Tibial artery (tissue), 4 donors: ENCODE measurements at regions not wholly inside any gene's neighbourhood (a gene's known extent, or its start where the extent isn't known, plus 50 kb on each side); places are given as distances from the start of the nearest gene placed in this dataset.
"Not testable (repeated sequence)": the region's sequence is repeated elsewhere in the genome, so short reads cannot be mapped to it uniquely, and the experiment has no call there.

Experiments used
- DNase-seq, 2 donors: peaks; one replicate each; pipeline ENCODE4 v3.0.0-alpha.2; 2019
- H3K27ac ChIP-seq, 2 donors: fragments of 200-600 bp; sonication (generic) in 1 of 2; 1 replicate in 1 of 2; 2 replicates in 1 of 2; pipeline ENCODE4 v1.5.1; 2018 to 2019; ENCODE audit warnings: mild to moderate bottlenecking in 1 of 2
- H3K27me3 ChIP-seq, 2 donors: fragments of 200-600 bp; sonication (generic) in 1 of 2; one replicate each; pipeline versions ENCODE4 v1.5.1 to v1.6.0; 2016 to 2019
- H3K36me3 ChIP-seq, 3 donors: fragments of 200-600 bp; sonication (generic) in 2 of 3; one replicate each; pipeline ENCODE4 v1.5.1; 2016 to 2019; ENCODE audit warnings: mild to moderate bottlenecking in 2 of 3
- H3K4me1 ChIP-seq, 4 donors: fragments of 200-600 bp; sonication (generic) in 2 of 4; 1 replicate in 3 of 4; 2 replicates in 1 of 4; pipeline ENCODE4 v1.5.1; 2016 to 2019
- H3K4me3 ChIP-seq, 2 donors: fragments of 200-600 bp; sonication (generic) in 1 of 2; 1 replicate in 1 of 2; 2 replicates in 1 of 2; pipeline ENCODE4 v1.5.1; 2018 to 2019; ENCODE audit warnings: mild to moderate bottlenecking in 2 of 2
- H3K9me3 ChIP-seq, 3 donors: fragments of 200-600 bp; sonication (generic) in 1 of 3; one replicate each; pipeline ENCODE4 v1.5.1; 2016 to 2019
- intact Hi-C: fragments of 100-400 bp; cut with DNase I; formaldehyde crosslinking; loops from one replicate; pipeline ENCODE4 v1.15.0; 2023; ENCODE audit warnings: low total_unique reads
- TF ChIP-seq, protein P1 (sequence below), 2 experiments: fragments of 200-600 bp in 1 of 2; fragments of 450-650 bp in 1 of 2; IDR thresholded peaks; one replicate each; pipeline ENCODE4 v1.5.1; 2017 to 2019; ENCODE audit warnings: antibody characterized with exemption in 2 of 2, mild to moderate bottlenecking in 1 of 2, moderate library complexity in 1 of 2

DNA sequence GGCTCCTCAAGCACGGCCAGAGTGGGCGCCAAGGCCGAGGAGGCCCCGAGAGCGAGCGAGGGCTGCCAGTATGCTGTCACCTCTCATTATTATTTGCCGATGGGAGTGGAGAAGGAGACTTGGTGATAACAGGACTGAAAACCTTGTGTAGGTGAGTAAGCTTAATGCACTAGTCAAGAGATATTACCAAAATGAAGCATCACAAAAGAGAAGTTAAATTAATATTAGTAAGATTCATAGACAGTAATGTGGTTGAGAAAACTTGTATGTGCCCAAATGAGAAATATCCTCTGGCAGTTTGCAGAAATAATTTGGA, 204.5 kb upstream of the SLITRK1 start:
- Histone ChIP-seq H3K4me3 (peak overlapping the region; percentile 15 to 26), H3K9me3 (no peaks in the 10 kb centered on the region), H3K27ac (no peak overlapping the region), H3K27me3 (no peaks in the 10 kb centered on the region), H3K4me1 (no peaks in the 10 kb centered on the region), H3K36me3 (no peaks in the 10 kb centered on the region)
- TF ChIP-seq, protein P1, sequence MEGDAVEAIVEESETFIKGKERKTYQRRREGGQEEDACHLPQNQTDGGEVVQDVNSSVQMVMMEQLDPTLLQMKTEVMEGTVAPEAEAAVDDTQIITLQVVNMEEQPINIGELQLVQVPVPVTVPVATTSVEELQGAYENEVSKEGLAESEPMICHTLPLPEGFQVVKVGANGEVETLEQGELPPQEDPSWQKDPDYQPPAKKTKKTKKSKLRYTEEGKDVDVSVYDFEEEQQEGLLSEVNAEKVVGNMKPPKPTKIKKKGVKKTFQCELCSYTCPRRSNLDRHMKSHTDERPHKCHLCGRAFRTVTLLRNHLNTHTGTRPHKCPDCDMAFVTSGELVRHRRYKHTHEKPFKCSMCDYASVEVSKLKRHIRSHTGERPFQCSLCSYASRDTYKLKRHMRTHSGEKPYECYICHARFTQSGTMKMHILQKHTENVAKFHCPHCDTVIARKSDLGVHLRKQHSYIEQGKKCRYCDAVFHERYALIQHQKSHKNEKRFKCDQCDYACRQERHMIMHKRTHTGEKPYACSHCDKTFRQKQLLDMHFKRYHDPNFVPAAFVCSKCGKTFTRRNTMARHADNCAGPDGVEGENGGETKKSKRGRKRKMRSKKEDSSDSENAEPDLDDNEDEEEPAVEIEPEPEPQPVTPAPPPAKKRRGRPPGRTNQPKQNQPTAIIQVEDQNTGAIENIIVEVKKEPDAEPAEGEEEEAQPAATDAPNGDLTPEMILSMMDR (IDR thresholded peaks at IDR 0.05), result no peak
- intact Hi-C loops, result no loop called here
- no peak for DNase-seq

DNA sequence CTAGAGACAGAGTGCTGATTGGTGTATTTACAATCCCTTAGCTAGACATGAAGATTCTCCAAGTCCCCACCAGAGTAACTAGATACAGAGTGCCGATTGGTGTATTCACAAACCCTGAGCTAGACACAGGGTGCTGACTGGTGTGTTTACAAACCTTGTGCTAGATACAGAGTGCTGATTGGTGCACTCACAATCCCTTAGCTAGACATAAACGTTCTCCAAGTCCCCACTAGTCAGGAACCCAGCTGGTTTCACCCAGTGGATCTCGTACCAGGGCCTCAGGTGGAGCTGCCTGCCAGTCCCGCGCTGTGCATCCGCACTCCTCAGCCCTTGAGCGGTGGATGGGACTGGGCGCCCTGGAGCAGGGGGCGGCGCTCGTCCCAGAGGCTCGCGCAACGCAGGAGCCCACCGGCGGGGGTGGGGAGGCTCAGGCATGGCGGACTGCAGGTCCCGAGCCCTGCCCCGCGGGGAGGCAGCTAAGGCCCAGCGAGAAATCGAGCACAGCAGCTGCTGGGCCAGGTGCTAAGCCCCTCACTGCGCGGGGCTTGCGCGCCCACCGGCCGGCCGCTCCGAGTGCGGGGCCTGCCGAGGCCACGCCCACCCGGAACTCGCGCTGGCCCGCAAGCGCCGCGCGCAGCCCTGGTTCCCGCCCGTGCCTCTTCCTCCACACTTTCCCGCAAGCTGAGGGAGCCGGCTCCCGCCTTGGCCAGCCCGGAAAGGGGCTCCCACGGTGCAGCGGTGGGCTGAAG, 204.0 kb upstream of the SLITRK1 start:
- DNase-seq, H3K36me3 ChIP-seq, H3K9me3 ChIP-seq, H3K27me3 ChIP-seq, intact Hi-C loops, H3K27ac ChIP-seq, H3K4me1 ChIP-seq: not testable (repeated sequence)
- peak overlapping the region; percentile 15 to 26 for H3K4me3 ChIP-seq

DNA sequence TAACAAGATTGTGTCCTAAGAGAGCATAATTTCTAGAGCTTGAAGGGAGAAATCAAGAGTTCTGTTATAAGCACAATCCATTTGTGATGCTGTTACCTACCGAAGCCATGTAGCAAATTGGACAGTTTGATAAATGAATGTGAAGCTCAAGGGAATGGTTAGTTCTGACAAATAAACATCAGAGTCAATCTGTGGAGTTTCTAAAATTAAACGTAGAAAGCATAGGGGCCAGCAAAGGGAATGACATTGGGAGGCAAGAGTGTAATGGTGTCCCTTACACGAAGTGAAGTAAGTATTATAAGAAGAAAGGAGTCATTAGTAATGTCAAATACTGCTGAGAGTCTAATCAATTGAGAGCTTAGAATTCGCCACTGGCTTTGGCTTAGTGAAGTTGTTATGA, 200.2 kb upstream of the SLITRK1 start:
- H3K4me1 ChIP-seq, result no peaks in the 10 kb centered on the region
- DNase-seq, result no peak
- TF ChIP-seq, protein P1 (IDR thresholded peaks at IDR 0.05), result no peak
- no peak overlapping the region for H3K27ac ChIP-seq
- intact Hi-C loops, result no loop called here
- H3K36me3 ChIP-seq, result no peaks in the 10 kb centered on the region
- no peaks in the 10 kb centered on the region for H3K27me3 ChIP-seq
- H3K9me3 ChIP-seq, result no peaks in the 10 kb centered on the region
- no peak overlapping the region for H3K4me3 ChIP-seq

DNA sequence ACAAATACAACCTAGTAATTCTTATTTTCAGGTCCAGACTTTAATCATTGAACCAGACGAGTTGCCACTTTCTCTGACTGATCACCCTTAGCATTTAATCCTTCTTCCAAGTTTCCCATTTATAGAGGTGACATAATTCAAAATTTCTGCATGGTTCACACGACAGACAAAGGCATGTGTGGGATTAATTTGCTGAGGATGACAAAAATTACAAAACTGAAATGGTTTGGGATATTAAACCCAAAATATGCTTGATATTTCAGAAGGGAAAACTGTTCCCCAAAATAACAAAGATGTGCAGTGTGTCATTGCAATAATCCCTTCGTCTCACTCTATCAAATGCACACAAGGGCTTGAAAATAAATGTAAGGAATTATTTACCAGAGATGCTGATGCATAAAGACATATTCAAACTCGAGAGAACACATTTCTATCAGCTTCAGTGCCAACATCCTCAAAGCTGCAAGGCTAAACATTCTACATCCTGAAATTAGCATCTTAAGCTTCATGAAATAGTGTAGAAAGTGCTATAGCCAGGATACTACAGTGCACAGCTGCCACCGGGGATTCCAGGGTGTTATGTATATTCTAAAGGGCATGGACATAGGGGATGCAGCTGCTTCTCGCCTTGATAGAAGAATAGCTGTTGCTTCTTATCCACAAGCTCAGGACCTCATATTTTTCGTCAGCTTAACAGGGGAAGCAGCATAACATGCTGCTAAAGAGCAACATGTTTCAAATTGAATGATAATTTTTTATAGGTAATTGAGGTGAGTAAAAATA, 198.7 kb upstream of the SLITRK1 start:
- Histone ChIP-seq H3K36me3 (no peaks in the 10 kb centered on the region), H3K27ac (no peak overlapping the region), H3K4me1 (no peaks in the 10 kb centered on the region), H3K9me3 (no peaks in the 10 kb centered on the region), H3K27me3 (no peaks in the 10 kb centered on the region), H3K4me3 (no peak overlapping the region)
- intact Hi-C loops, result no loop called here
- TF ChIP-seq, protein P1 (IDR thresholded peaks at IDR 0.05), result no peak
- DNase-seq, result no peak

DNA sequence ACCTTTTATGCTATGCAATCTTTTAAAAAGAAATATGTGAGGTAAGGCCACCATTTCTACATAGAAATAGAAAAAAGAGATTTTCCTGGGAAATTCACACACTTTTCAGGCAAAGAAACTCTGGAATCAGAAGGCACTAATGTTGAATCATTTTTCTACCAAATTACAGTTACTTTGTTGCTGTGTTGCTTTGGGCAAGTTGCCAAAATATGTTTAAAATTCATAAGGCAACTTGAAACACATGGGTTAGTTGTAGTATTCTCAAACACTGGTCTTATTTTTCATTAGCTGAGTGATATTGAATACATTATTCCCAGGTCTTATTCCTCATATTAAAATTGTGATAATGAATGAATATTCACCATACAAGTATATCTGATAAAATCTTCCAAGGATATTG, 195.0 kb upstream of the SLITRK1 start:
- no peak overlapping the region for H3K4me3 ChIP-seq
- DNase-seq, result no peak
- no peaks in the 10 kb centered on the region for H3K9me3 ChIP-seq
- H3K36me3 ChIP-seq, result no peaks in the 10 kb centered on the region
- TF ChIP-seq, protein P1 (IDR thresholded peaks at IDR 0.05), result no peak
- H3K4me1 ChIP-seq, result no peaks in the 10 kb centered on the region
- no peaks in the 10 kb centered on the region for H3K27me3 ChIP-seq
- no peak overlapping the region for H3K27ac ChIP-seq
- intact Hi-C loops, result no loop called here

DNA sequence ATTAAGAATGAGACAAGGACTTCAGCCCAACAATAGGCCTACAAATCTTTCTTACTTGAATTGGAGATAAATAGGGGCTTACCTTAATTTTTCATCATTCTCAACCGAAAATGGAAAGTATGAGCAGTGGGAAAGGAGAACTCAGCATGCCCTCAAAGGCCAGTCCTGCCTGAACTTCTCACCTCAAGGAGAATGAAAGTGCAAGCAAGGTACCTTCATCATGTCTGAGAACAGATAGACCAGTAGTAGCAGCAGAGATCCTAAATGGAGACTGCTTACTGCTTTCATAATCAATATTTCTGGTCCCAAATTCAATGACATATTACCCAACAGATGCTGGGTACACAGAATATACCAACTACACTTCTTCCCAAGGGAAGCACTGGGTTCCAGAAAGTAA, 194.0 kb upstream of the SLITRK1 start:
- DNase-seq, result no peak
- no peaks in the 10 kb centered on the region for H3K9me3 ChIP-seq
- no peaks in the 10 kb centered on the region for H3K36me3 ChIP-seq
- TF ChIP-seq, protein P1 (IDR thresholded peaks at IDR 0.05), result no peak
- no peak overlapping the region for H3K27ac ChIP-seq
- no peak overlapping the region for H3K4me3 ChIP-seq
- intact Hi-C loops, result no loop called here
- no peaks in the 10 kb centered on the region for H3K4me1 ChIP-seq
- no peaks in the 10 kb centered on the region for H3K27me3 ChIP-seq
